ENCODE measurements at regions not wholly inside any gene's neighbourhood (a gene's known extent, or its start where the extent isn't known, plus 50 kb on each side); places are given as distances from the start of the nearest gene placed in this dataset.

DNA sequence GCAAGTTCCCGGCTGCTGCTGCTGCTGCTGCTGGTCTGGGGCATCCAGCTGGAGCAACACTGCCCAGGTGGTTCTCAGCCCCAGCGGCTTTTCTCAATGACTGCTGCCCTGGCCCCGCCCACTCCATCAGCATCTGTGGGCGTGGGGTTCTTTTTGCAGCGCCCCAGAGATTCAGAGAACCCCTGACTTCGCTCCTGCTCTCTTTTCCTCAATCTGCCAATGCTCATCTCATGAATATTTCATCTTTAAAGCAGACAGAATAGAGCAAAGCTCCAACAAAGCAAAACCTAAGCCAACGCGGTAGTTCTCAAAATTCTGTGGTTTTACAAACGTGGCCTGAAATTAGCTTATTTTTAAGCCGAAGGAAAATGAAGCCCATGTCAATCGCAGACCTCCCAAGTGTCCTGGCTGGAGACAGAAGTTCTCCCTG lies 363.6 kb downstream of the CTTN start:
- H3K27ac ChIP-seq (ENCODE audit: low read depth), result no peak overlapping the region
- no peak overlapping the region for H3K27ac Mint-ChIP-seq
- H3K4me1 Mint-ChIP-seq, result peaks cover 16% of the 10 kb centered on the region; the same call in 2 of the 3 replicates
- no peak for TF ChIP-seq ZNF114 (CRISPR knock-in tag; IDR thresholded peaks at IDR 0.05)
- TF ChIP-seq, protein P1, sequence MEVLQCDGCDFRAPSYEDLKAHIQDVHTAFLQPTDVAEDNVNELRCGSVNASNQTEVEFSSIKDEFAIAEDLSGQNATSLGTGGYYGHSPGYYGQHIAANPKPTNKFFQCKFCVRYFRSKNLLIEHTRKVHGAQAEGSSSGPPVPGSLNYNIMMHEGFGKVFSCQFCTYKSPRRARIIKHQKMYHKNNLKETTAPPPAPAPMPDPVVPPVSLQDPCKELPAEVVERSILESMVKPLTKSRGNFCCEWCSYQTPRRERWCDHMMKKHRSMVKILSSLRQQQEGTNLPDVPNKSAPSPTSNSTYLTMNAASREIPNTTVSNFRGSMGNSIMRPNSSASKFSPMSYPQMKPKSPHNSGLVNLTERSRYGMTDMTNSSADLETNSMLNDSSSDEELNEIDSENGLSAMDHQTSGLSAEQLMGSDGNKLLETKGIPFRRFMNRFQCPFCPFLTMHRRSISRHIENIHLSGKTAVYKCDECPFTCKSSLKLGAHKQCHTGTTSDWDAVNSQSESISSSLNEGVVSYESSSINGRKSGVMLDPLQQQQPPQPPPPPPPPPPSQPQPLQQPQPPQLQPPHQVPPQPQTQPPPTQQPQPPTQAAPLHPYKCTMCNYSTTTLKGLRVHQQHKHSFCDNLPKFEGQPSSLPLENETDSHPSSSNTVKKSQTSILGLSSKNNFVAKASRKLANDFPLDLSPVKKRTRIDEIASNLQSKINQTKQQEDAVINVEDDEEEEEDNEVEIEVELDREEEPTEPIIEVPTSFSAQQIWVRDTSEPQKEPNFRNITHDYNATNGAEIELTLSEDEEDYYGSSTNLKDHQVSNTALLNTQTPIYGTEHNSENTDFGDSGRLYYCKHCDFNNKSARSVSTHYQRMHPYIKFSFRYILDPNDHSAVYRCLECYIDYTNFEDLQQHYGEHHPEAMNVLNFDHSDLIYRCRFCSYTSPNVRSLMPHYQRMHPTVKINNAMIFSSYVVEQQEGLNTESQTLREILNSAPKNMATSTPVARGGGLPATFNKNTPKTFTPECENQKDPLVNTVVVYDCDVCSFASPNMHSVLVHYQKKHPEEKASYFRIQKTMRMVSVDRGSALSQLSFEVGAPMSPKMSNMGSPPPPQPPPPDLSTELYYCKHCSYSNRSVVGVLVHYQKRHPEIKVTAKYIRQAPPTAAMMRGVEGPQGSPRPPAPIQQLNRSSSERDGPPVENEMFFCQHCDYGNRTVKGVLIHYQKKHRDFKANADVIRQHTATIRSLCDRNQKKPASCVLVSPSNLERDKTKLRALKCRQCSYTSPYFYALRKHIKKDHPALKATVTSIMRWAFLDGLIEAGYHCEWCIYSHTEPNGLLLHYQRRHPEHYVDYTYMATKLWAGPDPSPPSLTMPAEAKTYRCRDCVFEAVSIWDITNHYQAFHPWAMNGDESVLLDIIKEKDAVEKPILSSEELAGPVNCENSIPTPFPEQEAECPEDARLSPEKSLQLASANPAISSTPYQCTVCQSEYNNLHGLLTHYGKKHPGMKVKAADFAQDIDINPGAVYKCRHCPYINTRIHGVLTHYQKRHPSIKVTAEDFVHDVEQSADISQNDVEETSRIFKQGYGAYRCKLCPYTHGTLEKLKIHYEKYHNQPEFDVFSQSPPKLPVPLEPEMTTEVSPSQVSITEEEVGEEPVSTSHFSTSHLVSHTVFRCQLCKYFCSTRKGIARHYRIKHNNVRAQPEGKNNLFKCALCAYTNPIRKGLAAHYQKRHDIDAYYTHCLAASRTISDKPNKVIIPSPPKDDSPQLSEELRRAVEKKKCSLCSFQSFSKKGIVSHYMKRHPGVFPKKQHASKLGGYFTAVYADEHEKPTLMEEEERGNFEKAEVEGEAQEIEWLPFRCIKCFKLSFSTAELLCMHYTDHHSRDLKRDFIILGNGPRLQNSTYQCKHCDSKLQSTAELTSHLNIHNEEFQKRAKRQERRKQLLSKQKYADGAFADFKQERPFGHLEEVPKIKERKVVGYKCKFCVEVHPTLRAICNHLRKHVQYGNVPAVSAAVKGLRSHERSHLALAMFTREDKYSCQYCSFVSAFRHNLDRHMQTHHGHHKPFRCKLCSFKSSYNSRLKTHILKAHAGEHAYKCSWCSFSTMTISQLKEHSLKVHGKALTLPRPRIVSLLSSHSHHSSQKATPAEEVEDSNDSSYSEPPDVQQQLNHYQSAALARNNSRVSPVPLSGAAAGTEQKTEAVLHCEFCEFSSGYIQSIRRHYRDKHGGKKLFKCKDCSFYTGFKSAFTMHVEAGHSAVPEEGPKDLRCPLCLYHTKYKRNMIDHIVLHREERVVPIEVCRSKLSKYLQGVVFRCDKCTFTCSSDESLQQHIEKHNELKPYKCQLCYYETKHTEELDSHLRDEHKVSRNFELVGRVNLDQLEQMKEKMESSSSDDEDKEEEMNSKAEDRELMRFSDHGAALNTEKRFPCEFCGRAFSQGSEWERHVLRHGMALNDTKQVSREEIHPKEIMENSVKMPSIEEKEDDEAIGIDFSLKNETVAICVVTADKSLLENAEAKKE (CRISPR knock-in tag; IDR thresholded peaks at IDR 0.05), result no peak
- no peak for TF ChIP-seq NANOG (IDR thresholded peaks at IDR 0.05; ENCODE audit: borderline replicate concordance)
- TF ChIP-seq POLR2AphosphoS5 (IDR thresholded peaks at IDR 0.05; ENCODE audit: low read depth), result no peak
- TF ChIP-seq CREB1 (CRISPR knock-in tag; IDR thresholded peaks at IDR 0.05; ENCODE audit: low read depth), result no peak
- no peak for TF ChIP-seq EZH2phosphoT487 (IDR thresholded peaks at IDR 0.05; ENCODE audit: unreplicated experiment)
- TF ChIP-seq, protein P2, sequence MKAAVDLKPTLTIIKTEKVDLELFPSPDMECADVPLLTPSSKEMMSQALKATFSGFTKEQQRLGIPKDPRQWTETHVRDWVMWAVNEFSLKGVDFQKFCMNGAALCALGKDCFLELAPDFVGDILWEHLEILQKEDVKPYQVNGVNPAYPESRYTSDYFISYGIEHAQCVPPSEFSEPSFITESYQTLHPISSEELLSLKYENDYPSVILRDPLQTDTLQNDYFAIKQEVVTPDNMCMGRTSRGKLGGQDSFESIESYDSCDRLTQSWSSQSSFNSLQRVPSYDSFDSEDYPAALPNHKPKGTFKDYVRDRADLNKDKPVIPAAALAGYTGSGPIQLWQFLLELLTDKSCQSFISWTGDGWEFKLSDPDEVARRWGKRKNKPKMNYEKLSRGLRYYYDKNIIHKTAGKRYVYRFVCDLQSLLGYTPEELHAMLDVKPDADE (IDR thresholded peaks at IDR 0.05), result no peak
- no peak for TF ChIP-seq ZNF331 (CRISPR knock-in tag; IDR thresholded peaks at IDR 0.05; ENCODE audit: low read depth)
- TF ChIP-seq STAT1 (IDR thresholded peaks at IDR 0.05; ENCODE audit: unreplicated experiment), result no peak
- TF ChIP-seq JUNB (IDR thresholded peaks at IDR 0.05; ENCODE audit: unreplicated experiment), result no peak
- TF ChIP-seq, protein P3, sequence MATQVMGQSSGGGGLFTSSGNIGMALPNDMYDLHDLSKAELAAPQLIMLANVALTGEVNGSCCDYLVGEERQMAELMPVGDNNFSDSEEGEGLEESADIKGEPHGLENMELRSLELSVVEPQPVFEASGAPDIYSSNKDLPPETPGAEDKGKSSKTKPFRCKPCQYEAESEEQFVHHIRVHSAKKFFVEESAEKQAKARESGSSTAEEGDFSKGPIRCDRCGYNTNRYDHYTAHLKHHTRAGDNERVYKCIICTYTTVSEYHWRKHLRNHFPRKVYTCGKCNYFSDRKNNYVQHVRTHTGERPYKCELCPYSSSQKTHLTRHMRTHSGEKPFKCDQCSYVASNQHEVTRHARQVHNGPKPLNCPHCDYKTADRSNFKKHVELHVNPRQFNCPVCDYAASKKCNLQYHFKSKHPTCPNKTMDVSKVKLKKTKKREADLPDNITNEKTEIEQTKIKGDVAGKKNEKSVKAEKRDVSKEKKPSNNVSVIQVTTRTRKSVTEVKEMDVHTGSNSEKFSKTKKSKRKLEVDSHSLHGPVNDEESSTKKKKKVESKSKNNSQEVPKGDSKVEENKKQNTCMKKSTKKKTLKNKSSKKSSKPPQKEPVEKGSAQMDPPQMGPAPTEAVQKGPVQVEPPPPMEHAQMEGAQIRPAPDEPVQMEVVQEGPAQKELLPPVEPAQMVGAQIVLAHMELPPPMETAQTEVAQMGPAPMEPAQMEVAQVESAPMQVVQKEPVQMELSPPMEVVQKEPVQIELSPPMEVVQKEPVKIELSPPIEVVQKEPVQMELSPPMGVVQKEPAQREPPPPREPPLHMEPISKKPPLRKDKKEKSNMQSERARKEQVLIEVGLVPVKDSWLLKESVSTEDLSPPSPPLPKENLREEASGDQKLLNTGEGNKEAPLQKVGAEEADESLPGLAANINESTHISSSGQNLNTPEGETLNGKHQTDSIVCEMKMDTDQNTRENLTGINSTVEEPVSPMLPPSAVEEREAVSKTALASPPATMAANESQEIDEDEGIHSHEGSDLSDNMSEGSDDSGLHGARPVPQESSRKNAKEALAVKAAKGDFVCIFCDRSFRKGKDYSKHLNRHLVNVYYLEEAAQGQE (IDR thresholded peaks at IDR 0.05; ENCODE audit: unreplicated experiment), result no peak
- TF ChIP-seq EZH2 (IDR thresholded peaks at IDR 0.05; ENCODE audit: low read depth, unreplicated experiment), result no peak
- no peak for TF ChIP-seq CTCF (conservative IDR thresholded peaks at IDR 0.05; ENCODE audit: low read depth in 2 of 2)
- no peaks in the 10 kb centered on the region for H4K20me1 ChIP-seq (replicated peaks; ENCODE audit: insufficient read depth)
- H3K9me2 ChIP-seq (ENCODE audit: insufficient read depth), result no peaks in the 10 kb centered on the region
- no peak overlapping the region for H3K4me3 Mint-ChIP-seq
- H3K4me3 ChIP-seq, result no peak overlapping the region
- H3K36me3 ChIP-seq (ENCODE audit: insufficient read depth), result no peaks in the 10 kb centered on the region
- peak; percentile 66 for ATAC-seq
- no peak overlapping the region for H2AFZ ChIP-seq
- H3K27me3 Mint-ChIP-seq (ENCODE audit: insufficient read depth, low read depth, poor library complexity), result peaks cover 17% of the 10 kb centered on the region
- H3K9me3 Mint-ChIP-seq, result peaks cover 14% of the 10 kb centered on the region
- no peaks in the 10 kb centered on the region for H3F3A ChIP-seq (replicated peaks; ENCODE audit: low read depth)
- H3K36me3 Mint-ChIP-seq (ENCODE audit: low read depth), result peaks cover 37% of the 10 kb centered on the region
- no peak overlapping the region for H3K4me2 ChIP-seq
- H3K4me1 ChIP-seq (ENCODE audit: insufficient read depth), result no peaks in the 10 kb centered on the region
- DNase-seq (ENCODE audit: low spot score), result peak; percentile 36
- H3K79me2 ChIP-seq (replicated peaks; ENCODE audit: insufficient read depth), result no peaks in the 10 kb centered on the region
- no peaks in the 10 kb centered on the region for H3K27me3 ChIP-seq (ENCODE audit: insufficient read depth)

All from GM23338 (cell line).